ENCODE measurements at regions not wholly inside any gene's neighbourhood (a gene's known extent, or its start where the extent isn't known, plus 50 kb on each side); places are given as distances from the start of the nearest gene placed in this dataset.

DNA sequence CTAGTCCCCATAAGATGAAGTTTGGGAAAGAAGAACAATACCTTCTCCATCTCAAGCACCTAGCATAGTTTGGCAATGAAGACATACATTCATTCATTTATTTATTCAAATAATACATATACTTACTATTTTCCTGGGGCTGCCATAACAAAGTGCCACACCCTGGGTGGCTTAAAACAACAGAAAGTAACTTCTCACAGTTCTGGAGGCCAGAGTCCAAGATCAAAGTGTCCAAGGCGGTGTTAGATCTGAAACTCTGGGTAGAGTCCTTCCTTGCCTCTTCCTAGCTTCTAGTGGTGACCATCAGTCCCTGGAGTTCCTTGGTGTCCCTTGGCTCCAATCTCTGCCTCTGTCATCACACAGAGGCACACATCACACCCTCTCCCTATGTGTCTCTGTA, 112.1 kb upstream of the IGSF21 start:
- Mint-ChIP-seq H3K27ac (ENCODE audit: unreplicated experiment) (no peak overlapping the region), H3K4me1 (ENCODE audit: unreplicated experiment) (no peaks in the 10 kb centered on the region), H3K27me3 (ENCODE audit: unreplicated experiment) (no peaks in the 10 kb centered on the region), H3K36me3 (ENCODE audit: unreplicated experiment) (no peaks in the 10 kb centered on the region), H3K4me3 (ENCODE audit: unreplicated experiment) (no peak overlapping the region), H3K9me3 (ENCODE audit: unreplicated experiment) (no peaks in the 10 kb centered on the region)
- TF ChIP-seq, protein P1, sequence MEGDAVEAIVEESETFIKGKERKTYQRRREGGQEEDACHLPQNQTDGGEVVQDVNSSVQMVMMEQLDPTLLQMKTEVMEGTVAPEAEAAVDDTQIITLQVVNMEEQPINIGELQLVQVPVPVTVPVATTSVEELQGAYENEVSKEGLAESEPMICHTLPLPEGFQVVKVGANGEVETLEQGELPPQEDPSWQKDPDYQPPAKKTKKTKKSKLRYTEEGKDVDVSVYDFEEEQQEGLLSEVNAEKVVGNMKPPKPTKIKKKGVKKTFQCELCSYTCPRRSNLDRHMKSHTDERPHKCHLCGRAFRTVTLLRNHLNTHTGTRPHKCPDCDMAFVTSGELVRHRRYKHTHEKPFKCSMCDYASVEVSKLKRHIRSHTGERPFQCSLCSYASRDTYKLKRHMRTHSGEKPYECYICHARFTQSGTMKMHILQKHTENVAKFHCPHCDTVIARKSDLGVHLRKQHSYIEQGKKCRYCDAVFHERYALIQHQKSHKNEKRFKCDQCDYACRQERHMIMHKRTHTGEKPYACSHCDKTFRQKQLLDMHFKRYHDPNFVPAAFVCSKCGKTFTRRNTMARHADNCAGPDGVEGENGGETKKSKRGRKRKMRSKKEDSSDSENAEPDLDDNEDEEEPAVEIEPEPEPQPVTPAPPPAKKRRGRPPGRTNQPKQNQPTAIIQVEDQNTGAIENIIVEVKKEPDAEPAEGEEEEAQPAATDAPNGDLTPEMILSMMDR (IDR thresholded peaks at IDR 0.05): no peak
- no peak for DNase-seq (ENCODE audit: extremely low spot score, unreplicated experiment)

DNA sequence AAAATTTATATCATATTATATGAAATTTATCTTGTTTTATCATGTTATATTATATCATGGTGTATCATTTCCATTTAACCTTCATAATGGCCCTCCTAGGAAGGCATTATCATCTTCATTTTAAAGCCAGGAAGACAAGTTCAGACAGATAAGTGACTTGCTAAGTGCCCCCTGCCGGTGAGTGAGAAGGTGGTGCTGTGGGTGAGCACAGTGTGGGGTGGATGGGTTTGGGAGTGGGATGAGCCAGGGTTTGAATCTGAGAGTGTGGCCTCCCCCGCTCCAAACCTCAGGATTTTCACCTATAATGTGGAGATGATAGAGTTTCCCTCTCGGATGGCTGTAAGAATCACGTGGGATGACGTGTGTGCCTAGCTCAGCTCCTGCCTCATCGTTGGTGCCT, 108.7 kb upstream of the IGSF21 start:
- H3K27me3 Mint-ChIP-seq (ENCODE audit: unreplicated experiment): no peaks in the 10 kb centered on the region

DNA sequence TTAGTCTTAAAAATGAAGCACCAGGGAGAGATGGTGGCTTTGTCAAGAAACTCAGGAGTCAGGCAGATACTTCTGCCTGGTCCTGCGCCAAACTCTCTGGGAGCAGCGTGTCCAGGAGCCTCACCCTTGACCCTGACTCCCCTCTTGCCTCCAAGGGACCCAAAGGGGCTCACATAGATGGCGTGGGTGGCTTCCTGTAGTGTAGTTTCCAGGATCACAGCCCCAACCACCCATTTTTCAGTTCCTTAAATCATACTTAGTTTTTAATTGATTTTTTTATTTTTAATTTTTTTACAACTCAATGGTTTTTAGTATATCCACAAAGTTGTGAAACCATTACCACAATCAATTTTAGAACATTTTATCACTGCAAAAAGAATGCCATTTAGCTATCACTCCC, 107.7 kb upstream of the IGSF21 start:
- no peaks in the 10 kb centered on the region for H3K27me3 Mint-ChIP-seq (ENCODE audit: unreplicated experiment)
- no peaks in the 10 kb centered on the region for H3K36me3 Mint-ChIP-seq (ENCODE audit: unreplicated experiment)
- TF ChIP-seq, protein P1 (IDR thresholded peaks at IDR 0.05): no peak
- H3K27ac Mint-ChIP-seq (ENCODE audit: unreplicated experiment): no peak overlapping the region
- H3K4me3 Mint-ChIP-seq (ENCODE audit: unreplicated experiment): no peak overlapping the region
- no peaks in the 10 kb centered on the region for H3K4me1 Mint-ChIP-seq (ENCODE audit: unreplicated experiment)
- no peak for DNase-seq (ENCODE audit: extremely low spot score, unreplicated experiment)
- H3K9me3 Mint-ChIP-seq (ENCODE audit: unreplicated experiment): no peaks in the 10 kb centered on the region

More for the DNA sequence above, 108.7 kb upstream of the IGSF21 start:
- Mint-ChIP-seq H3K27ac (ENCODE audit: unreplicated experiment) (no peak overlapping the region), H3K9me3 (ENCODE audit: unreplicated experiment) (no peaks in the 10 kb centered on the region), H3K36me3 (ENCODE audit: unreplicated experiment) (no peaks in the 10 kb centered on the region), H3K4me1 (ENCODE audit: unreplicated experiment) (no peaks in the 10 kb centered on the region), H3K4me3 (ENCODE audit: unreplicated experiment) (no peak overlapping the region)
- TF ChIP-seq, protein P1 (IDR thresholded peaks at IDR 0.05): no peak
- DNase-seq (ENCODE audit: extremely low spot score, unreplicated experiment): no peak

DNA sequence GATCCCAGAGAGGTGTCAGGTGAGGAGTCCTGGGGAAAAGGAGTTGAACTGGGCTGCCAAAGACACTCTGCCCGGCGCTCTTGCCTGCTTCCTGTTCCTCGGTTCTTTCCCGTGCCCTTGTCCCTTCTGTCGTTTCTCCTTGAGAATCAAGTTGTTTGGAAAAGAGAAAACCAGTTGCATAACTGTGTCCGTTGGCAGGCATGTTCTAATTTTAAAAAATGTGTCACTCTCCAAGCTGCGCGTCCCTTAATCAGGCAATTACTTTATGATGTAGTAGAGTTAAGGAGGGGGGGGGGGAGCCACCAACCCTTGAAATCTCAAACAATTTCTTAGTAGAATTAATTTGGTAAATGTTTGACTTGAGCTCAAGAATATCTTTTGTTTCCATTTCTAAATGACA, 105.9 kb upstream of the IGSF21 start:
- Mint-ChIP-seq H3K36me3 (ENCODE audit: unreplicated experiment) (no peaks in the 10 kb centered on the region), H3K9me3 (ENCODE audit: unreplicated experiment) (no peaks in the 10 kb centered on the region), H3K27me3 (ENCODE audit: unreplicated experiment) (no peaks in the 10 kb centered on the region), H3K4me1 (ENCODE audit: unreplicated experiment) (no peaks in the 10 kb centered on the region), H3K27ac (ENCODE audit: unreplicated experiment) (no peak overlapping the region), H3K4me3 (ENCODE audit: unreplicated experiment) (no peak overlapping the region)
- no peak for DNase-seq (ENCODE audit: extremely low spot score, unreplicated experiment)
- TF ChIP-seq, protein P1 (IDR thresholded peaks at IDR 0.05): no peak

DNA sequence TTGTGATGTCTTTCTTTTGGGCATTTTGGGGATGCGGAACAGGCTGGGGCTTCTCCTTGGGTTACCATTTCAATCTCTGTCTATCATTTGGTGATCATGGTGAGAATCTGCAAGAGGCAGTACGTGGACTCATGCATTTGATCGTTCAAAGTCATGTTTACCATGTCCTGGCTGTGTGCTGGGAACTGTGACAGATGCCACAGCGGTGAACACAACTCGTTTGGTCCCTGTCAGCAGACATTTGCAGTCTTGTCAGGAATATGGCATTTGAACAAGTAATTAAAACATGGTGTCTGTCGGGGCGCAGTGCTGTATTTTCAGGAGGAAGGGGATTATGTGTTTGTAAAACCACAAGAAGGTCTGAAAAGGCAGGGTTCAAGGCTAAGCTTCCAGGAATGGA, 103.3 kb upstream of the IGSF21 start:
- Mint-ChIP-seq H3K4me1 (ENCODE audit: unreplicated experiment) (no peaks in the 10 kb centered on the region), H3K27ac (ENCODE audit: unreplicated experiment) (no peak overlapping the region), H3K27me3 (ENCODE audit: unreplicated experiment) (no peaks in the 10 kb centered on the region), H3K9me3 (ENCODE audit: unreplicated experiment) (no peaks in the 10 kb centered on the region), H3K36me3 (ENCODE audit: unreplicated experiment) (no peaks in the 10 kb centered on the region), H3K4me3 (ENCODE audit: unreplicated experiment) (no peak overlapping the region)
- TF ChIP-seq, protein P1 (IDR thresholded peaks at IDR 0.05): no peak
- DNase-seq (ENCODE audit: extremely low spot score, unreplicated experiment): no peak
